Thyroid gland (tissue), 4 donors: ENCODE measurements at regions not wholly inside any gene's neighbourhood (a gene's known extent, or its start where the extent isn't known, plus 50 kb on each side); places are given as distances from the start of the nearest gene placed in this dataset.

ENCODE experiments used
- CTCF ChIP-seq, 6 experiments: fragments of 200-600 bp in 3 of 6; fragments of 450-650 bp in 3 of 6; sonication (generic) in 3 of 6; IDR thresholded peaks; one replicate each; pipeline ENCODE4 v1.5.1; 2016 to 2019; ENCODE audit warnings: antibody characterized with exemption in 6 of 6, mild to moderate bottlenecking in 2 of 6, inconsistent platforms in 1 of 6, moderate library complexity in 1 of 6
- POLR2A ChIP-seq, 2 donors: fragments of 450-650 bp; IDR thresholded peaks; one replicate each; pipeline ENCODE4 v1.6.1; 2017; ENCODE audit warnings: antibody characterized with exemption in 2 of 2, mild to moderate bottlenecking in 2 of 2, moderate library complexity in 1 of 2

GRCh38 chr13:73288596-73288995 lies 229.8 kb downstream of the KLF5 start:
- TF ChIP-seq CTCF (IDR thresholded peaks at IDR 0.05) (no peak), POLR2A (IDR thresholded peaks at IDR 0.05) (no peak)
